ENCODE measurements at regions not wholly inside any gene's neighbourhood (a gene's known extent, or its start where the extent isn't known, plus 50 kb on each side); places are given as distances from the start of the nearest gene placed in this dataset.

DNA sequence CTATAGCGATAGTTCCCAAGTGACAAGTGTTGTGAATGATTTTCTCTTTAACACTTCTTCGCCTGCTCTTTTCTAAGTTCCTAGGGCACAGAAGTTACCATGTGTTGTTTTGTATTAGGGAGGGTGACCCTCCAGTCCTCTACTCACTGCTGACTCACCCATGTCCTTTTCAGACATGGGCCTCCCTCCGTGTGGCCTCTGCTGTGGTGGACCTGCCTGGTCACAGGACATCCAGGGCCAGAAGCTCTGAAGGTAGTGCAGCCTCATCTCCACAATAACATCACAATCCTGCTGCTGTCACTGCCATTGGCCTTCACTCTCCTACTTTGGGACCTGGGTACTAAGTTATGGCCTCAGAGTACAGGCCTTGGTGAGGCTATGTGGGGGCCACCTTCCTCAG is 87.1 kb upstream of the TNFAIP3 start:
- TF ChIP-seq, protein P1, sequence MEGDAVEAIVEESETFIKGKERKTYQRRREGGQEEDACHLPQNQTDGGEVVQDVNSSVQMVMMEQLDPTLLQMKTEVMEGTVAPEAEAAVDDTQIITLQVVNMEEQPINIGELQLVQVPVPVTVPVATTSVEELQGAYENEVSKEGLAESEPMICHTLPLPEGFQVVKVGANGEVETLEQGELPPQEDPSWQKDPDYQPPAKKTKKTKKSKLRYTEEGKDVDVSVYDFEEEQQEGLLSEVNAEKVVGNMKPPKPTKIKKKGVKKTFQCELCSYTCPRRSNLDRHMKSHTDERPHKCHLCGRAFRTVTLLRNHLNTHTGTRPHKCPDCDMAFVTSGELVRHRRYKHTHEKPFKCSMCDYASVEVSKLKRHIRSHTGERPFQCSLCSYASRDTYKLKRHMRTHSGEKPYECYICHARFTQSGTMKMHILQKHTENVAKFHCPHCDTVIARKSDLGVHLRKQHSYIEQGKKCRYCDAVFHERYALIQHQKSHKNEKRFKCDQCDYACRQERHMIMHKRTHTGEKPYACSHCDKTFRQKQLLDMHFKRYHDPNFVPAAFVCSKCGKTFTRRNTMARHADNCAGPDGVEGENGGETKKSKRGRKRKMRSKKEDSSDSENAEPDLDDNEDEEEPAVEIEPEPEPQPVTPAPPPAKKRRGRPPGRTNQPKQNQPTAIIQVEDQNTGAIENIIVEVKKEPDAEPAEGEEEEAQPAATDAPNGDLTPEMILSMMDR (IDR thresholded peaks at IDR 0.05), result no peak
- no peak for TF ChIP-seq POLR2A (IDR thresholded peaks at IDR 0.05)

Measured in lower leg skin (tissue), 3 donors.